SK-N-MC (cell line): ENCODE measurements at regions not wholly inside any gene's neighbourhood (a gene's known extent, or its start where the extent isn't known, plus 50 kb on each side); places are given as distances from the start of the nearest gene placed in this dataset.

Source experiments
- EZH2 ChIP-seq: fragments of 200-600 bp; sonication (generic); IDR thresholded peaks from one replicate; pipeline ENCODE4 v1.6.1; 2017; ENCODE audit warnings: antibody characterized with exemption
- POLR2AphosphoS5 ChIP-seq: IDR thresholded peaks from 2 replicates; pipeline ENCODE4 v1.6.1; 2012; ENCODE audit warnings: mild to moderate bottlenecking, low read depth, low read length, borderline replicate concordance

- TF ChIP-seq POLR2AphosphoS5 (no peak), EZH2 (no peak)
These were observed 89.6 kb downstream of the DDX1 start for GRCh38 chr2:15681089-15681885.
